PC-9 (cell line): ENCODE measurements at regions not wholly inside any gene's neighbourhood (a gene's known extent, or its start where the extent isn't known, plus 50 kb on each side); places are given as distances from the start of the nearest gene placed in this dataset.
"Not testable (repeated sequence)": the region's sequence is repeated elsewhere in the genome, so short reads cannot be mapped to it uniquely, and the experiment has no call there.

Experiments used
- BruUV-seq: library from RNA; stranded (reverse); fragments of 400-500 nt; replicated peaks from 2 replicates; lab custom pipeline; 2021; lab: Mats Ljungman, UMichigan
- CTCF ChIA-PET: fragments of 300-600 bp; sonication (Branson Sonifier 250); formaldehyde crosslinking; loops from one replicate; lab custom pipeline; 2022; ENCODE audit warnings: antibody characterized with exemption; lab: Charles Lee
- POLR2A ChIA-PET: fragments of 300-600 bp; sonication (Branson Sonifier 250); formaldehyde crosslinking; loops from one replicate; lab custom pipeline; 2022; ENCODE audit warnings: antibody characterized with exemption; ENCODE audit not compliant: unreplicated experiment; lab: Charles Lee
- DNase-seq, 2 experiments: peaks; one replicate each; pipeline versions ENCODE4 v3.0.0 to v3.0.0-alpha.2; 2015 to 2022; ENCODE audit warnings: mixed read lengths in 1 of 2
- H2AFZ ChIP-seq: fragments of 200-600 bp; sonication (generic); 2 replicates; pipeline ENCODE4 v1.8.1; 2017; ENCODE audit warnings: antibody characterized with exemption
- H3F3A ChIP-seq: fragments of 200-600 bp; sonication (generic); 2 replicates; pipeline ENCODE4 v1.8.1; 2017; ENCODE audit warnings: antibody characterized with exemption, mild to moderate bottlenecking, low read depth; ENCODE audit not compliant: insufficient read depth
- H3K27ac ChIP-seq: fragments of 200-600 bp; sonication (generic); 2 replicates; pipeline ENCODE4 v1.6.1; 2016; ENCODE audit warnings: mixed run types
- H3K27me3 ChIP-seq: fragments of 200-600 bp; sonication (generic); 2 replicates; pipeline ENCODE4 v1.6.1; 2016; ENCODE audit warnings: low read depth, mixed run types; ENCODE audit not compliant: insufficient read depth
- H3K36me3 ChIP-seq: fragments of 200-600 bp; sonication (generic); 2 replicates; pipeline ENCODE4 v1.6.1; 2016; ENCODE audit warnings: low read depth, mixed run types
- H3K4me1 ChIP-seq: fragments of 200-600 bp; sonication (generic); replicated peaks from 2 replicates; pipeline ENCODE4 v1.6.1; 2016; ENCODE audit warnings: mixed run types; ENCODE audit not compliant: insufficient read depth
- H3K4me2 ChIP-seq: fragments of 200-600 bp; sonication (generic); 2 replicates; pipeline ENCODE4 v1.6.1; 2017; ENCODE audit warnings: mixed run types
- H3K4me3 ChIP-seq: fragments of 200-600 bp; sonication (generic); 2 replicates; pipeline ENCODE4 v1.6.1; 2016; ENCODE audit warnings: mixed run types
- H3K79me2 ChIP-seq: fragments of 200-600 bp; sonication (generic); 2 replicates; pipeline ENCODE4 v1.6.1; 2017; ENCODE audit warnings: low read depth, mixed run types
- H3K9me2 ChIP-seq: fragments of 200-600 bp; sonication (generic); 2 replicates; pipeline ENCODE4 v1.8.1; 2017; ENCODE audit warnings: mild to moderate bottlenecking; ENCODE audit not compliant: insufficient read depth
- H3K9me3 ChIP-seq: fragments of 200-600 bp; sonication (generic); 2 replicates; pipeline ENCODE4 v1.8.1; 2016; ENCODE audit warnings: low read depth; ENCODE audit not compliant: insufficient read depth
- H4K20me1 ChIP-seq: fragments of 200-600 bp; sonication (generic); 2 replicates; pipeline ENCODE4 v1.8.1; 2017; ENCODE audit not compliant: insufficient read depth
- EZH2 ChIP-seq: fragments of 200-600 bp; sonication (generic); IDR thresholded peaks from 2 replicates; pipeline ENCODE4 v1.8.0; 2017; ENCODE audit warnings: antibody characterized with exemption, low read depth
- intact Hi-C: fragments of 100-400 bp; cut with micrococcal nuclease; formaldehyde crosslinking; loops from one replicate; pipeline ENCODE4 v1.10.0; 2022; ENCODE audit not compliant: unreplicated experiment
- TF ChIP-seq, protein P1 (sequence below): fragments of 200-600 bp; sonication (generic); conservative IDR thresholded peaks from 2 replicates; pipeline ENCODE4 v1.6.1; 2017; ENCODE audit warnings: mixed run types, antibody characterized with exemption, mild to moderate bottlenecking, moderate library complexity

- no peak overlapping the region for H3K4me2 ChIP-seq
- H3F3A ChIP-seq, result no peaks in the 10 kb centered on the region
- H4K20me1 ChIP-seq, result no peaks in the 10 kb centered on the region
- CTCF ChIA-PET, result no interaction called here
- no peak overlapping the region for H3K4me3 ChIP-seq
- no peak for TF ChIP-seq EZH2
- TF ChIP-seq, protein P1, sequence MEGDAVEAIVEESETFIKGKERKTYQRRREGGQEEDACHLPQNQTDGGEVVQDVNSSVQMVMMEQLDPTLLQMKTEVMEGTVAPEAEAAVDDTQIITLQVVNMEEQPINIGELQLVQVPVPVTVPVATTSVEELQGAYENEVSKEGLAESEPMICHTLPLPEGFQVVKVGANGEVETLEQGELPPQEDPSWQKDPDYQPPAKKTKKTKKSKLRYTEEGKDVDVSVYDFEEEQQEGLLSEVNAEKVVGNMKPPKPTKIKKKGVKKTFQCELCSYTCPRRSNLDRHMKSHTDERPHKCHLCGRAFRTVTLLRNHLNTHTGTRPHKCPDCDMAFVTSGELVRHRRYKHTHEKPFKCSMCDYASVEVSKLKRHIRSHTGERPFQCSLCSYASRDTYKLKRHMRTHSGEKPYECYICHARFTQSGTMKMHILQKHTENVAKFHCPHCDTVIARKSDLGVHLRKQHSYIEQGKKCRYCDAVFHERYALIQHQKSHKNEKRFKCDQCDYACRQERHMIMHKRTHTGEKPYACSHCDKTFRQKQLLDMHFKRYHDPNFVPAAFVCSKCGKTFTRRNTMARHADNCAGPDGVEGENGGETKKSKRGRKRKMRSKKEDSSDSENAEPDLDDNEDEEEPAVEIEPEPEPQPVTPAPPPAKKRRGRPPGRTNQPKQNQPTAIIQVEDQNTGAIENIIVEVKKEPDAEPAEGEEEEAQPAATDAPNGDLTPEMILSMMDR, result no peak
- intact Hi-C loops, result no loop called here
- H3K27me3 ChIP-seq, result no peaks in the 10 kb centered on the region
- H3K79me2 ChIP-seq, result no peaks in the 10 kb centered on the region
- no peaks in the 10 kb centered on the region for H3K36me3 ChIP-seq
- no peaks in the 10 kb centered on the region for H3K9me3 ChIP-seq
- no peak for DNase-seq
- no peaks in the 10 kb centered on the region for H3K4me1 ChIP-seq
- H3K9me2 ChIP-seq, result no peaks in the 10 kb centered on the region
- no TSS peak for BruUV-seq
- POLR2A ChIA-PET, result interaction anchor here (0.6 kb wide), 1 partner anchor 167 kb away, joined by 3 read pairs; no protein-coding TSS in a partner anchor
- H2AFZ ChIP-seq, result no peak overlapping the region
- no peak overlapping the region for H3K27ac ChIP-seq
Observed at GRCh38 chr12:63445224-63445880, 222.9 kb downstream of the DPY19L2 start.

DNA sequence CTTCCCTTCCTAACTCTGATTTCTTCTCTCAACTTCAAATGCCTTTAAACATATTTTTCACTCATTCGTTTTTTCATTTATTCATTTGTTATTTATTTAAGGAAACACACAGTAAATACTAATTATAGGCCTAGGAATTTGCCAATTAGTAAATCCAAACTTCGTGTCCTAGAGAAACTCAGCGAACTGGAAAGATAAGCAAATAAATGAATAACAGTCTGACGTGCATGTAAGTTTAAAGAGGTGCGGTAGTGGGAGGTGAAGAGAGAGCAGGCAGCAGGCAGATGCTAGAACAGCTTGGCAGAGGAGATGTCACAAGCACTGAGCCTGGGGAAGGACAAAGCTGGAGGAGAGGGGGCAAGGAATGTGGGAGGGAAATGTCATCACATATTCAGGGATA is 228.2 kb downstream of the DPY19L2 start:
- Histone ChIP-seq H3K27me3 (no peaks in the 10 kb centered on the region), H3K27ac (no peak overlapping the region), H3F3A (no peaks in the 10 kb centered on the region), H4K20me1 (no peaks in the 10 kb centered on the region), H3K4me1 (no peaks in the 10 kb centered on the region), H3K9me2 (no peaks in the 10 kb centered on the region), H3K36me3 (no peaks in the 10 kb centered on the region), H3K79me2 (no peaks in the 10 kb centered on the region), H3K4me2 (no peak overlapping the region), H3K4me3 (no peak overlapping the region), H3K9me3 (no peaks in the 10 kb centered on the region), H2AFZ (no peak overlapping the region)
- no peak for TF ChIP-seq EZH2
- TF ChIP-seq, protein P1, result no peak
- DNase-seq, result no peak
- intact Hi-C loops, result no loop called here
- POLR2A ChIA-PET, result no interaction called here
- CTCF ChIA-PET, result no interaction called here
- BruUV-seq, result no TSS peak

- H3K4me2 ChIP-seq, H3K27ac ChIP-seq, BruUV-seq, H3K27me3 ChIP-seq, H2AFZ ChIP-seq, H3K4me1 ChIP-seq, DNase-seq, H3F3A ChIP-seq, H3K9me2 ChIP-seq, POLR2A ChIA-PET, H3K9me3 ChIP-seq, intact Hi-C loops, H4K20me1 ChIP-seq, H3K79me2 ChIP-seq, H3K36me3 ChIP-seq, CTCF ChIA-PET, H3K4me3 ChIP-seq: not testable (repeated sequence)
Observed at GRCh38 chr12:63434384-63434783, 233.9 kb downstream of the DPY19L2 start.

DNA sequence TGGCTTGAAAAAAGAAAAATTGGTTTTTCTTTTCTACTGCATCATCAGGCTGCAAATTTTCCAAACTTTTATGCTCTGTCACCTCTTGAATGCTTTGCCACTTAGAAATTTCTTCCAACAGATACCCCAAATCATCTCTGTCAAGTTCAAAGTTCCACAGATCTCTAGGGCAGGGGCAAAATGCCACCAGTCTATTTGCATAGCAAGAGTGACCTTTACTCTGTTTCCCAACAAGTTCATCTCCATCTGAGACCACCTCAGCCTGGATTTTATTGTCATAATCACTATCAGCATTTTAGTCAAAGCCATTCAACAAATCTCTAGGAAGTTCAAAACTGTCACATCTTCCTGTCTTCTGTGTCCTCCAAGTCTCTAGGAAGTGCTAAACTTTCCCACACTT is 240.3 kb downstream of the DPY19L2 start:
- H4K20me1 ChIP-seq, H3K4me1 ChIP-seq, intact Hi-C loops, H3K27ac ChIP-seq, H3K4me2 ChIP-seq, H3K79me2 ChIP-seq, POLR2A ChIA-PET, H3K36me3 ChIP-seq, H2AFZ ChIP-seq, H3K9me2 ChIP-seq, H3K9me3 ChIP-seq, H3F3A ChIP-seq, DNase-seq, H3K27me3 ChIP-seq, CTCF ChIA-PET, BruUV-seq, H3K4me3 ChIP-seq: not testable (repeated sequence)

DNA sequence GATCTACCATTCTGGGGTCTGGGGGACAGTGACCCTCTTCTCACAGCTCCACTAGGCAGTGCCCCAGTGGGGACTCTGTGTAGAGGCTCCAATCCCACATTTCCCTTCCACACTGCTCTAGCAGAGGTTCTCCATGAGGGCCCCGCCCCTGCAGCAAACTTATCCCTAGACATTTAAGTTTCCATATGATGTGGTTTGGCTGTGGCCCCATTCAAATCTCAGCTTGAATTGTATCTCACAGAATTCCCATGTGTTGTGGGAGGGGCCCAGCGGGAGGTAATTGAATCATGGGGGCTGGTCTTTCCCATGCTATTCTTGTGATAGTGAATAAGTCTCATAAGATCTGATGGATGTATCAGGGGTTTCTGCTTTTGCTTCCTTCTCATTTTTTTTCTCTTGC is 241.3 kb downstream of the DPY19L2 start:
- POLR2A ChIA-PET, CTCF ChIA-PET, H3K79me2 ChIP-seq, H3K9me2 ChIP-seq, H3K4me3 ChIP-seq, H2AFZ ChIP-seq, BruUV-seq, H4K20me1 ChIP-seq, H3K4me2 ChIP-seq, H3K36me3 ChIP-seq, intact Hi-C loops, H3K27ac ChIP-seq, H3K4me1 ChIP-seq, DNase-seq, H3F3A ChIP-seq, H3K9me3 ChIP-seq, H3K27me3 ChIP-seq: not testable (repeated sequence)
